Glutamatergic neuron (in vitro differentiated cells): ENCODE measurements at regions not wholly inside any gene's neighbourhood (a gene's known extent, or its start where the extent isn't known, plus 50 kb on each side); places are given as distances from the start of the nearest gene placed in this dataset.

Experiments used
- DNase-seq: peaks from one replicate; pipeline ENCODE4 v3.0.0; 2022
- H3K27ac Mint-ChIP-seq: one replicate; pipeline ENCODE4 v1.8.0; 2020; ENCODE audit warnings: mild to moderate bottlenecking, mixed read lengths, inconsistent platforms; ENCODE audit not compliant: unreplicated experiment
- H3K27me3 Mint-ChIP-seq: one replicate; pipeline ENCODE4 v1.8.0; 2020; ENCODE audit warnings: mild to moderate bottlenecking, moderate library complexity, mixed read lengths, inconsistent platforms; ENCODE audit not compliant: unreplicated experiment
- H3K36me3 Mint-ChIP-seq: one replicate; pipeline ENCODE4 v1.8.0; 2020; ENCODE audit warnings: mild to moderate bottlenecking, mixed read lengths, inconsistent platforms; ENCODE audit not compliant: unreplicated experiment
- H3K4me1 Mint-ChIP-seq: one replicate; pipeline ENCODE4 v1.8.0; 2020; ENCODE audit warnings: mild to moderate bottlenecking, low read depth, mixed read lengths, inconsistent platforms; ENCODE audit not compliant: unreplicated experiment
- H3K4me3 Mint-ChIP-seq: one replicate; pipeline ENCODE4 v1.8.0; 2020; ENCODE audit warnings: mild to moderate bottlenecking, mixed read lengths, inconsistent platforms; ENCODE audit not compliant: unreplicated experiment
- H3K9me3 Mint-ChIP-seq: one replicate; pipeline ENCODE4 v1.8.0; 2020; ENCODE audit warnings: mild to moderate bottlenecking, moderate library complexity, mixed read lengths, inconsistent platforms; ENCODE audit not compliant: unreplicated experiment
- CTCF ChIP-seq: fragments of 200-600 bp; sonication (generic); IDR thresholded peaks from one replicate; pipeline ENCODE4 v1.5.0; 2021; ENCODE audit not compliant: partially characterized antibody, unreplicated experiment

DNA sequence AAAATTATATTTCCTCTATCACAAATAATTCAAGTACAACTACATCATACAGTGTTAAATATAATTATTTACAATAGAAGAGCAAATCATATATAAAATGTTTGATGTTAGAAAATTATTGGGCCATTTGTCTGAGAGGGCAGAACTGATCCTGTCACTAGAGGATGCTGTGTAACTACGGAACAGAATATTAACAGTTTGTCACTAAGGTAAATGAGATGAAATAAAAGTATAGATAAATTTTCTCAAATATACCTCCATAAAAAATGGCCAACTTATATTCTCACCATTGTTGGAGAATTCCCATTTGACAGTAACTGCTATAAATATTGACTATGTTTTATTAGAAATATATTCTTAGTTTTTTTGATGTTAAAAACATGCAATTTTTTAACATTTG lies 1067.4 kb upstream of the DDX18 start:
- no peak for DNase-seq
- Mint-ChIP-seq H3K36me3 (no peaks in the 10 kb centered on the region), H3K27me3 (no peaks in the 10 kb centered on the region), H3K4me1 (no peaks in the 10 kb centered on the region), H3K9me3 (no peaks in the 10 kb centered on the region), H3K4me3 (no peak overlapping the region), H3K27ac (no peak overlapping the region)
- no peak for TF ChIP-seq CTCF

DNA sequence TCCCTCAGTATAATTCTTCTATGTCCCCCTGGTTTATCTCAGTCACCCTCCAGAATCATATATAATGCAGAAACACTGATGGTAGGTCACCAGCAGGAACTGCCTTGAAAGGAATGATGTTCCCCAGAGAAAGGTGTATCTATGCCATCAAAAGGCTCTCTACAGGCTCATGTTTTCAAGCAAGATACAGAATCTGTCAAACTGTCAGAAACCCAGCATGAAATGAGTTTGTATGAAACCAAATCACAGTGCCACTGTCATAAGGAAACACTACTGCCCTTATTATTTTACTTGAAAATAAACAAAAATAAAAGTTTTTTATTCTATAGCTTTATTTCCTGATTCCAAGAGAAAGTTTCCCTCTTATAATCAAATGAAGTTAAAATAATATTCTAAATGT lies 1064.5 kb upstream of the DDX18 start:
- no peak for TF ChIP-seq CTCF
- DNase-seq: no peak
- no peak overlapping the region for H3K27ac Mint-ChIP-seq
- H3K4me3 Mint-ChIP-seq: no peak overlapping the region
- peaks cover 4% of the 10 kb centered on the region for H3K4me1 Mint-ChIP-seq
- H3K9me3 Mint-ChIP-seq: no peaks in the 10 kb centered on the region
- H3K27me3 Mint-ChIP-seq: no peaks in the 10 kb centered on the region
- H3K36me3 Mint-ChIP-seq: no peaks in the 10 kb centered on the region

DNA sequence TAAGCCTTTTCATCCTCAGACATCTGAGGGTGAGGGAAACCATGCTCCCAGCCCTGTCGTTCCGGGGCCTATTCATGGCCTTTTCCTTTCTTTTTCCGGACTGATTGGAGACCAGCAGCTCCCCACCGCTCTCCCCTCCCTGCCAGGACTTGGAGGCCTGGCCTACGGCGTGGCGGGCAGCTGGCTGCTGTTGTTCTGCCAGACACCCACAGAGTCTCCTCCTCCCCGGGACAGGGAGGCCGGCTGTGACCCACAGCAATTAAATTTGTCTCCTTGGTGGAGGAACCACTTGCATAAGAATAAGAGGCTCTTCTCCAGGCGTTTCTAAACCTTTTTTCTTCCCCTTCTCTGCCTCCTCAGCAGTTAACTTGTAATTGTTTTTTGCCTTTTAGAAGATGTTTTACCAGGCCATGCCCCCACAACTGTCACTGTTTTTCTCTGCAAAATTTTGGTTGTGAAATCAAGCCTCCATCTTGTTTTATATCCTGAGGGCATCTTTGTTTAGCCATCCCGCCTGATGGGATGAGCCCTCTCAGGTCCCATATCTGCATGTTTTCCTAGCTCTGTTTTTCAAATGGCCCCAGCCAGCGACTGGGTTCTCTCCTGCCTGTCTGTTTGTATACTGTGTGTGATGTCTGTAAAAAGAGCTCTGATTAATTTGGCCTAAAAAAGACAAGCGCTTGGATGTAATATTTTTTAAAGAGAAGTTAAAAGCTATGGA lies 1060.0 kb upstream of the DDX18 start:
- DNase-seq: peak; percentile 46
- H3K4me1 Mint-ChIP-seq: peaks cover 8% of the 10 kb centered on the region
- no peaks in the 10 kb centered on the region for H3K27me3 Mint-ChIP-seq
- no peaks in the 10 kb centered on the region for H3K9me3 Mint-ChIP-seq
- no peak overlapping the region for H3K4me3 Mint-ChIP-seq
- no peaks in the 10 kb centered on the region for H3K36me3 Mint-ChIP-seq
- TF ChIP-seq CTCF: no peak
- H3K27ac Mint-ChIP-seq: peak overlapping the region; percentile 65

DNA sequence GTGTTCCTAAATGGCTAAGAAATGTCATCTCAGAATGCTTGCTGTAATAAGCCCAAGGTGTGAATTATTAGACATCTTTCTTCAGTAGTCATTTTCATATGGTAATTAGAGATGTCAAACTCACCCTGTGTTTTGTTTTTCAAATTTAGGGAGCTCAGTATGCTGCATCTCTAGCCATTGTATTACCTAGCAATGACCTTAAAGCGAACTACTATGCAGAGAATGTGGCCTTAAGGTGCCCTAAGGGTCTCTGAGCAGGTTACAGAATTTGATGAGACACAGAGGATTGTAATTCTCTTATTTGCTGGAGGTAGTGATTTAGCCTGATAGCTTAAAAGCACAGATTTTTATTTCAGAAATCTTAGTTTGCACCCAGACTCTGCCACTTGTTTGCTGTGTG lies 1052.6 kb upstream of the DDX18 start:
- no peak overlapping the region for H3K4me3 Mint-ChIP-seq
- no peaks in the 10 kb centered on the region for H3K9me3 Mint-ChIP-seq
- no peak for DNase-seq
- peaks cover 4% of the 10 kb centered on the region for H3K4me1 Mint-ChIP-seq
- H3K36me3 Mint-ChIP-seq: no peaks in the 10 kb centered on the region
- H3K27me3 Mint-ChIP-seq: peaks cover 3% of the 10 kb centered on the region
- H3K27ac Mint-ChIP-seq: no peak overlapping the region
- no peak for TF ChIP-seq CTCF

GRCh38 chr2:116769514-116769913 lies 1045.0 kb upstream of the DDX18 start:
- TF ChIP-seq CTCF: no peak

More at GRCh38 chr2:116769514-116769913, 1045.0 kb upstream of the DDX18 start:
- Mint-ChIP-seq H3K9me3 (no peaks in the 10 kb centered on the region), H3K36me3 (no peaks in the 10 kb centered on the region), H3K4me1 (no peaks in the 10 kb centered on the region), H3K4me3 (no peak overlapping the region), H3K27ac (no peak overlapping the region), H3K27me3 (no peaks in the 10 kb centered on the region)
- no peak for DNase-seq
